GM19438 (cell line): ENCODE measurements at regions not wholly inside any gene's neighbourhood (a gene's known extent, or its start where the extent isn't known, plus 50 kb on each side); places are given as distances from the start of the nearest gene placed in this dataset.
"Not testable (repeated sequence)": the region's sequence is repeated elsewhere in the genome, so short reads cannot be mapped to it uniquely, and the experiment has no call there.

Experiments used
- ATAC-seq: cut with Tn5 transposase; IDR thresholded peaks from one replicate; pipeline ENCODE4 v1.9.1; 2021; ENCODE audit warnings: low read depth; ENCODE audit not compliant: unreplicated experiment

- no peak for ATAC-seq
Measured at GRCh38 chr2:81481242-81481993, 1176.9 kb upstream of the LRRTM1 start.

- ATAC-seq: no peak
Measured at GRCh38 chr2:81467096-81467495, 1162.5 kb upstream of the LRRTM1 start.

GRCh38 chr2:81462420-81462819, 1157.9 kb upstream of the LRRTM1 start:
- ATAC-seq: no peak

GRCh38 chr2:81445176-81445575, 1140.6 kb upstream of the LRRTM1 start:
- ATAC-seq: no peak

DNA sequence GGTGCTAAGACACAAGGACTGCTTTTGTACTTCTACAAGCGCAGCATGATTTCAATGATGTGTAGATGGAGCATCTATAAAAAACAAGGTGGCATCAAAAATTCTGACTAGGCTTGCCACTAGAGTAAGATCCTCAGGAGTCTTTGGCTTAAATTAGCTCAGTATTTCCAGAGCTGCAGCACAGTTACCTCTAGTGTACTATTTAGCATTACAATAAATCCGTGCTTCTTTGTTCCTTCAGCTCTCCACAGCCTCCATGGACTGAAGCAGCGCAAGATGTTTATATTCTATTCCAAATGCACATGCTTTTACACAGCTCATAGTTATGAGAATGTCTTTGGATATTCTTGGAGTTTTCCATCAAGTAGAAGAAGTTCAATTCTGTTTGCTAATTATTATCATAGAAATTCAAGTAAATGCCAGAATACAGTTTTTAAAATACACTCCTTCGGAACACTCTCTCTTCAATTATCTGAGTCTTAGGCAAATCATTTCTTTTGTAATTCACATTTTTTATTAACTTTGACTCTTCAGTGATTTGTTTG, 1133.0 kb upstream of the LRRTM1 start:
- ATAC-seq: no peak

- no peak for ATAC-seq
Measured at GRCh38 chr2:81436256-81436655, 1131.7 kb upstream of the LRRTM1 start.

DNA sequence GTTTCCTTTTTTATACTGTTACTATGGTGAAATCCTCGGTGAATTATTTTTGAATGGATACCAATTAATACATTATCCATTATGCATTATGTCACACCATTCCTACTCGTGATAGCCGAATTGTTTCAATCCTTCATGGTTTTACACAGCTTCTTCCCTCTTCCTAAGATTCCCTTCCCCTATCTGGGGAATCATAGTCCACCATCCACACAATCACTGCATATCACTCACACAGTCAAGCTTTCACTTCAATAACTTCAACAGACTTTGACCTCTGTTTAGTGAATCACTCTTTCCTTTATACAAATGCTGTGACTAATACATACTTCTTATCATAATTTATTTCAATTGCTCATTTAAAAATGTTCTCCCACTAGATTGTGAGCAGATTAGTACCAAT, 1108.1 kb upstream of the LRRTM1 start:
- ATAC-seq: no peak

DNA sequence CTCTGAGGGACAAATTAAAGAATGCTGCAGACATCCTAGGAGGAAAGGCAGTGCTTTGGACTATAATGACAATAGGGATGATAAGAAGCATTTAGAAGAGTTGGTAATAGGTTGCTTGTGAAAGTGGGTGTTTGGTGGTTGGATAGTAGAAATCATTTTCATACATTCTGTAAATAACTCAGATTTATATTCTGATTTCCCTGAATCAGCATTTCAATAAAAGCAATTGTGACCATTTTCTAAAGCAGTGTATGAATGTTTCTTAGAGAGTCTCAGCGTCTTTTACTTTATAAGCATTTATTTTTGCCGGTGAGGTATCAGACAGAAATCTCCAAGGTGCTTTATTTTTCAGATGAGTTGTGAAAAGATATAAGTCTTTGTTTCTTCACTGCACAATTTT, 1099.0 kb upstream of the LRRTM1 start:
- no peak for ATAC-seq

- no peak for ATAC-seq
Measured at GRCh38 chr2:81396417-81397019, 1092.0 kb upstream of the LRRTM1 start.

GRCh38 chr2:81395746-81396145, 1091.2 kb upstream of the LRRTM1 start:
- no peak for ATAC-seq

DNA sequence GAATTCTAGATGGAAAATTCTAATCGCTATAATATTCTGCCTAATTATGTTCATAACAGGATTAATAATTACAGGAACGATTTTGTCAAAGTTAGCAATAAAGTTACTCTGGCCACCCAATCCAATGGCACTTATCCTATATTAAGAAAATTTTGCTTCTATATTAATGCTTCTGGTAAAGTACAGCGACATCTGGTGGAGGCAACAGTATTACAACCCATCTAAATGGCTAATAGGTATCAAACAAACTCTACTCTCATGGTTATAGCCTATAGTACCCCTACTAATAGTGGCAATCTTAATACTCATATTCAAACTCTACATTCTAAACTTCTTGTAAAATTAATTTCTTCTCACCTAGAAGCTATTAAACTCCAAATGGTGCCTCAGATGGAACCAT, 1084.7 kb upstream of the LRRTM1 start:
- no peak for ATAC-seq

GRCh38 chr2:81363800-81364199, 1059.2 kb upstream of the LRRTM1 start:
- ATAC-seq: no peak

DNA sequence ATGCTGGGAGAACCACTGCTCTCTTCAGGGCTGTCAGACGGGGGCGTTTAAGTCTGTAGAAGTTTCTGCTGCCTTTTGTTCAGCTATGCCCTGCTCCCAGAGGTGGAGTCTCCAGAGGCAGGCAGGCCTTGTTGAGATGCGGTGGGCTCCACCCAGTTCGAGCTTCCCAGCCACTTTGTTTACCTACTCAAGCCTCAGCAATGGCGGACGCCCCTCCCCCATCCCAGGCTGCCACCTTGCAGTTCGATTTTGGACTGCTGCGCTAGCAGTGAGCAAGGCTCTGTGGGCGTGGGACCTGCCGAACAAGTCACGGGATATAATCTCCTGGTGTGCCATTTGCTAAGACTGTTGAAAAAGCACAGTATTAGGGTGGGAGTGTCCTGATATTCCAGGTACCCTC, 1057.9 kb upstream of the LRRTM1 start:
- ATAC-seq: not testable (repeated sequence)

- no peak for ATAC-seq
Measured at GRCh38 chr2:81355436-81355835, 1050.9 kb upstream of the LRRTM1 start.

GRCh38 chr2:81334046-81334445, 1029.5 kb upstream of the LRRTM1 start:
- ATAC-seq: no peak

DNA sequence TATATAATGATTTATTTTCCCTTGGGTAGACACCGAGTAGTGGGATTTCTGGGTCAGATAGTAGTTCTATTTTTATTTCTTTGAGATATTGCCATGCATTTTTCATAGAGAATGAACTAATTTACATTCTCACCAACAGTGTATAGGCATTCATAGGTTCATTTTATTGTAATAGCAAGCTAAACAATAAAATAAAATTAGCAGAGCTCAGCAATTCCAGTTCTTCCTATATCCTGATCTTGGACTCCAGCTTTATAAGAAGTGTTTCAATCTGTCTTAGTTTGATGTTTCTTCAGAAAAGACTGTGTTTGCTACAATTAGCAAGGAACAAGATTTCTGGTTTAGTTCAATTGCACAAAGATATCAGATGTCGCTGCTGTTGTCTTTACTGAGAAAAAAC, 1024.4 kb upstream of the LRRTM1 start:
- no peak for ATAC-seq

DNA sequence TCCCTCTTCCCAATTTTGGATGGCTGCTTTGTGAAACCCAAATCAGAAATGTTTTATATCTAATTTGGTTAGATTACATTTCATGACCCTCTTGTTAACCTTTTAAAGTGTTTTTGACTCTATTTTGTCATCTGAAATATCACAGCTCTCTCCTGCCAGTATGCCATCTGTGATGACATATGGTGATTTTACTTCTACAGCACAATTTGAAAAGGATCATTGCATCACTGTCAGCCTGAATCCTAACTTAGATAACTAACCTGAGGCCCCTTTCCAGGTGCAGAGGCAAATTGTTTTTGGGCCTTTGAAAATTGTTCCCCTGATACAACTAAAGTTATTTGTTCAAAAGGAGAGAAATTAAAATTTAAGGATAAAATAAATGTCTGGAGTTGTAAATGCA, 1023.4 kb upstream of the LRRTM1 start:
- no peak for ATAC-seq

DNA sequence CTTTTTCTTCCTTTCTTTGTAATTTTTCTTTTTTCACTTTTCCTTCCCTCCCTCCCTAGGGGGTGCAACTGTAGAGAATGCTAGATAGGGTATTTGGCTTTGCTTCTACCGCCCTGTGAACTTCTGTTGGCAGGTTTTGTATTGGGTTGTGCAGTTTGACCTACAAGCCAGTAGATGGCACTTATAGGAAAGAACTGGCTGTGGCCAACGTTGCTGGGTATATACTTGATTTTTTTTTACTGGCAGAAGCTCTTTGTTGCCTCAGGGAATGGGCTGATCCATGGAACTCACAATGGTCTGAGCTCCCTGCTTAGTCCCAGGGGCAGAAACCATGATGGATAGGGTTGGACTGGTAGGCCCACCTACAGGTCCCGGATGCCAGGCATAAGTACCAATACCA, 1019.5 kb upstream of the LRRTM1 start:
- no peak for ATAC-seq

GRCh38 chr2:81304154-81304830, 999.7 kb upstream of the LRRTM1 start:
- ATAC-seq: no peak

GRCh38 chr2:81303321-81303720, 998.8 kb upstream of the LRRTM1 start:
- ATAC-seq: no peak

GRCh38 chr2:81299841-81300240, 995.3 kb upstream of the LRRTM1 start:
- no peak for ATAC-seq

DNA sequence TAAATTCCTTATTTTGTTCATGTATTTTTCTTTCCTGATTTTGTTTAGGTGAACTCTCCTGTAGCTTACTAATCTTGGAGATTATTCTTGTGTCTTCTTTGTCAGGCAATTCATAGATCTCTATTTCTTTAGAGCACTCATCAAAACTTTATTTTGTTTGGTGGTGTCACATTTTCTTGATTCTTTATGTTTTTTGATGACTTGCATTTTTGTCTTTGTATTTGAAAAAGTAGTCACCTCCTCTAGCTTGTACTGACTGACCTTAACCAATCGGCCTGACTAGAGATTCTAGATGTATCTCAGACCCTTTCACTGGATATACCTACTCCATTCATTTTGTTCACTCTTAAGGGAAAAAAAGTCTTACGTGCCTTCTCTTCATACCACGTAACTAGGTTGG, 986.3 kb upstream of the LRRTM1 start:
- no peak for ATAC-seq
